Thymus (tissue), 11 donors: ENCODE measurements at regions not wholly inside any gene's neighbourhood (a gene's known extent, or its start where the extent isn't known, plus 50 kb on each side); places are given as distances from the start of the nearest gene placed in this dataset.
"Not testable (repeated sequence)": the region's sequence is repeated elsewhere in the genome, so short reads cannot be mapped to it uniquely, and the experiment has no call there.

ENCODE experiments used
- DNase-seq, 9 donors: peaks; one replicate each; pipeline ENCODE4 v3.0.0-alpha.2; 2013; ENCODE audit warnings: low spot score in 9 of 9, low read depth in 6 of 9, missing footprints in 1 of 9
- H3K27ac ChIP-seq, 2 donors: one replicate each; pipeline ENCODE4 v1.5.1; 2013; ENCODE audit warnings: control low read depth in 1 of 2, low read depth in 1 of 2, low read length in 1 of 2, mild to moderate bottlenecking in 1 of 2, moderate library complexity in 1 of 2
- H3K27me3 ChIP-seq, 2 donors: one replicate each; pipeline ENCODE4 v1.5.1; 2013; ENCODE audit warnings: low read length in 1 of 2; ENCODE audit not compliant: control insufficient read depth in 2 of 2, insufficient read depth in 1 of 2
- H3K36me3 ChIP-seq, 2 donors: one replicate each; pipeline ENCODE4 v1.5.1; 2013; ENCODE audit warnings: low read length in 1 of 2, mild to moderate bottlenecking in 1 of 2, moderate library complexity in 1 of 2; ENCODE audit not compliant: control insufficient read depth in 2 of 2, insufficient read depth in 2 of 2
- H3K4me1 ChIP-seq, 2 donors: one replicate each; pipeline ENCODE4 v1.5.1; 2013; ENCODE audit warnings: low read length in 2 of 2; ENCODE audit not compliant: control insufficient read depth in 2 of 2, insufficient read depth in 2 of 2
- H3K4me3 ChIP-seq, 2 donors: one replicate each; pipeline ENCODE4 v1.5.1; 2013; ENCODE audit warnings: low read length in 2 of 2, control low read depth in 1 of 2, mild to moderate bottlenecking in 1 of 2
- H3K9me3 ChIP-seq, 2 donors: one replicate each; pipeline ENCODE4 v1.5.1; 2013; ENCODE audit warnings: low read length in 1 of 2, mild to moderate bottlenecking in 1 of 2; ENCODE audit not compliant: control insufficient read depth in 2 of 2, insufficient read depth in 1 of 2
- WGBS: extraction: QIAGEN DNeasy Blood & Tissue Kit; methylation state at CpG from one replicate; pipeline ENCODE4 v1.1.7; 2013; 5-methylcytosine and 5-hydroxymethylcytosine counted together
- donor health status: healthy.

GRCh38 chr4:158958489-158959270 is 144.2 kb upstream of the RAPGEF2 start:
- Histone ChIP-seq H3K27me3 (no peaks in the 10 kb centered on the region), H3K9me3 (peaks cover 0 to 1% of the 10 kb centered on the region in 2 donors), H3K27ac (no peak overlapping the region), H3K4me3 (no peak overlapping the region), H3K4me1 (no peaks in the 10 kb centered on the region), H3K36me3 (no peaks in the 10 kb centered on the region)
- no peak for DNase-seq

GRCh38 chr4:158962393-158962792 is 140.5 kb upstream of the RAPGEF2 start:
- no peaks in the 10 kb centered on the region for H3K4me1 ChIP-seq
- 90% methylated on average over 2 of the region's 2 CpGs for WGBS

GRCh38 chr4:158963282-158963681 is 139.6 kb upstream of the RAPGEF2 start:
- 95% methylated on average over 2 of the region's 2 CpGs for WGBS
- H3K36me3 ChIP-seq, H3K4me1 ChIP-seq, DNase-seq, H3K4me3 ChIP-seq, H3K9me3 ChIP-seq, H3K27me3 ChIP-seq, H3K27ac ChIP-seq: not testable (repeated sequence)

More at GRCh38 chr4:158962393-158962792, 140.5 kb upstream of the RAPGEF2 start:
- Histone ChIP-seq H3K9me3 (peaks cover 0 to 1% of the 10 kb centered on the region in 2 donors), H3K27me3 (no peaks in the 10 kb centered on the region), H3K27ac (no peak overlapping the region), H3K36me3 (no peaks in the 10 kb centered on the region), H3K4me3 (no peak overlapping the region)
- no peak for DNase-seq

GRCh38 chr4:158964114-158964727 is 138.7 kb upstream of the RAPGEF2 start:
- no peaks in the 10 kb centered on the region for H3K9me3 ChIP-seq
- H3K36me3 ChIP-seq, result no peaks in the 10 kb centered on the region
- no peak overlapping the region for H3K27ac ChIP-seq
- H3K4me3 ChIP-seq, result no peak overlapping the region
- H3K4me1 ChIP-seq, result no peaks in the 10 kb centered on the region
- H3K27me3 ChIP-seq, result no peaks in the 10 kb centered on the region
- WGBS, result 98% methylated on average over 5 of the region's 5 CpGs
- DNase-seq, result no peak

- no peak for DNase-seq
Measured at GRCh38 chr4:158964728-158965124, 138.2 kb upstream of the RAPGEF2 start.

GRCh38 chr4:158965226-158965625 is 137.7 kb upstream of the RAPGEF2 start:
- Histone ChIP-seq H3K27ac (no peak overlapping the region), H3K36me3 (no peaks in the 10 kb centered on the region), H3K27me3 (no peaks in the 10 kb centered on the region), H3K4me3 (no peak overlapping the region), H3K9me3 (no peaks in the 10 kb centered on the region), H3K4me1 (no peaks in the 10 kb centered on the region)
- DNase-seq, result no peak

More at GRCh38 chr4:158964728-158965124, 138.2 kb upstream of the RAPGEF2 start:
- no peak overlapping the region for H3K27ac ChIP-seq
- no peaks in the 10 kb centered on the region for H3K9me3 ChIP-seq
- H3K4me3 ChIP-seq, result no peak overlapping the region
- no peaks in the 10 kb centered on the region for H3K36me3 ChIP-seq
- no peaks in the 10 kb centered on the region for H3K27me3 ChIP-seq
- no peaks in the 10 kb centered on the region for H3K4me1 ChIP-seq
- WGBS, result 75% methylated on average over 1 of the region's 1 CpG

- H3K27me3 ChIP-seq, result no peaks in the 10 kb centered on the region
- WGBS, result 89% methylated on average over 1 of the region's 1 CpG
- H3K9me3 ChIP-seq, result no peaks in the 10 kb centered on the region
- H3K36me3 ChIP-seq, result no peaks in the 10 kb centered on the region
- H3K4me1 ChIP-seq, result no peaks in the 10 kb centered on the region
- H3K27ac ChIP-seq, result no peak overlapping the region
- DNase-seq, result no peak
- no peak overlapping the region for H3K4me3 ChIP-seq
Measured at GRCh38 chr4:158966091-158966490, 136.8 kb upstream of the RAPGEF2 start.

GRCh38 chr4:158968961-158969360 is 133.9 kb upstream of the RAPGEF2 start:
- DNase-seq, result no peak
- Histone ChIP-seq H3K36me3 (no peaks in the 10 kb centered on the region), H3K4me3 (no peak overlapping the region), H3K27ac (no peak overlapping the region), H3K27me3 (no peaks in the 10 kb centered on the region), H3K4me1 (no peaks in the 10 kb centered on the region), H3K9me3 (no peaks in the 10 kb centered on the region)
- WGBS, result 97% methylated on average over 3 of the region's 3 CpGs

- Histone ChIP-seq H3K27ac (no peak overlapping the region), H3K27me3 (no peaks in the 10 kb centered on the region), H3K36me3 (no peaks in the 10 kb centered on the region), H3K9me3 (no peaks in the 10 kb centered on the region), H3K4me3 (no peak overlapping the region), H3K4me1 (no peaks in the 10 kb centered on the region)
- 88% methylated on average over 3 of the region's 3 CpGs for WGBS
- DNase-seq, result no peak
Measured at GRCh38 chr4:158970812-158971211, 132.1 kb upstream of the RAPGEF2 start.
